ENCODE measurements at regions not wholly inside any gene's neighbourhood (a gene's known extent, or its start where the extent isn't known, plus 50 kb on each side); places are given as distances from the start of the nearest gene placed in this dataset.

- H3K4me1 ChIP-seq: no peaks in the 10 kb centered on the region
- no peaks in the 10 kb centered on the region for H3K27me3 ChIP-seq
- TF ChIP-seq EP300 (IDR thresholded peaks at IDR 0.05) (no peak), CTCF (IDR thresholded peaks at IDR 0.05) (no peak), POLR2A (IDR thresholded peaks at IDR 0.05) (no peak)
- H3K36me3 ChIP-seq: no peaks in the 10 kb centered on the region
- H3K4me3 ChIP-seq: no peak overlapping the region
- DNase-seq (ENCODE audit: low spot score in 2 of 2): no peak
- no peak overlapping the region for H3K27ac ChIP-seq
- peaks cover 0 to 7% (median 0%) of the 10 kb centered on the region in 4 donors for H3K9me3 ChIP-seq
These were observed 1426.6 kb upstream of the PRR20A start for GRCh38 chr13:55714120-55714519.

GRCh38 chr13:55727683-55728082 is 1413.0 kb upstream of the PRR20A start:
- 78 to 85% methylated on average over 5 of the region's 5 CpGs for WGBS, 2 donors
- no peaks in the 10 kb centered on the region for H3K4me1 ChIP-seq
- no peak overlapping the region for H3K4me3 ChIP-seq
- H3K27me3 ChIP-seq: no peaks in the 10 kb centered on the region
- no peak overlapping the region for H3K27ac ChIP-seq
- H3K36me3 ChIP-seq: no peaks in the 10 kb centered on the region
- H3K9me3 ChIP-seq: no peaks in the 10 kb centered on the region
- TF ChIP-seq POLR2A (IDR thresholded peaks at IDR 0.05): no peak
- TF ChIP-seq EP300 (IDR thresholded peaks at IDR 0.05): no peak
- no peak for TF ChIP-seq CTCF (IDR thresholded peaks at IDR 0.05)
- DNase-seq (ENCODE audit: low spot score in 2 of 2): no peak

GRCh38 chr13:55728247-55728646 is 1412.5 kb upstream of the PRR20A start:
- no peak overlapping the region for H3K4me3 ChIP-seq
- H3K27ac ChIP-seq: no peak overlapping the region
- H3K9me3 ChIP-seq: no peaks in the 10 kb centered on the region
- WGBS, 2 donors: 67 to 76% methylated on average over 2 of the region's 2 CpGs
- no peaks in the 10 kb centered on the region for H3K36me3 ChIP-seq
- TF ChIP-seq POLR2A (IDR thresholded peaks at IDR 0.05) (no peak), CTCF (IDR thresholded peaks at IDR 0.05) (no peak), EP300 (IDR thresholded peaks at IDR 0.05) (no peak)
- H3K4me1 ChIP-seq: no peaks in the 10 kb centered on the region
- no peak for DNase-seq (ENCODE audit: low spot score in 2 of 2)
- H3K27me3 ChIP-seq: no peaks in the 10 kb centered on the region

- no peak for DNase-seq (ENCODE audit: low spot score in 2 of 2)
- Histone ChIP-seq H3K27me3 (no peaks in the 10 kb centered on the region), H3K4me3 (no peak overlapping the region), H3K9me3 (no peaks in the 10 kb centered on the region), H3K27ac (no peak overlapping the region), H3K36me3 (no peaks in the 10 kb centered on the region), H3K4me1 (no peaks in the 10 kb centered on the region)
- TF ChIP-seq POLR2A (IDR thresholded peaks at IDR 0.05) (no peak), CTCF (IDR thresholded peaks at IDR 0.05) (no peak), EP300 (IDR thresholded peaks at IDR 0.05) (no peak)
- WGBS, 2 donors: 54 to 60% methylated on average over 2 of the region's 2 CpGs
These were observed 1394.9 kb upstream of the PRR20A start for GRCh38 chr13:55745828-55746227.

- TF ChIP-seq EP300 (IDR thresholded peaks at IDR 0.05): no peak
- Histone ChIP-seq H3K4me1 (no peaks in the 10 kb centered on the region), H3K36me3 (no peaks in the 10 kb centered on the region), H3K4me3 (no peak overlapping the region), H3K9me3 (no peaks in the 10 kb centered on the region), H3K27ac (no peak overlapping the region), H3K27me3 (no peaks in the 10 kb centered on the region)
- DNase-seq (ENCODE audit: low spot score in 2 of 2): no peak
- 67 to 71% methylated on average over 3 of the region's 3 CpGs for WGBS, 2 donors
These were observed 1378.7 kb upstream of the PRR20A start for GRCh38 chr13:55761986-55762385.

GRCh38 chr13:55777612-55778011 is 1363.1 kb upstream of the PRR20A start:
- H3K27ac ChIP-seq: no peak overlapping the region
- no peaks in the 10 kb centered on the region for H3K9me3 ChIP-seq
- WGBS, 2 donors: 86 to 96% methylated on average over 2 of the region's 2 CpGs
- TF ChIP-seq POLR2A (IDR thresholded peaks at IDR 0.05) (no peak), CTCF (IDR thresholded peaks at IDR 0.05) (no peak), EP300 (IDR thresholded peaks at IDR 0.05) (no peak)
- H3K4me1 ChIP-seq: no peaks in the 10 kb centered on the region
- H3K36me3 ChIP-seq: no peaks in the 10 kb centered on the region
- DNase-seq (ENCODE audit: low spot score in 2 of 2): no peak
- no peaks in the 10 kb centered on the region for H3K27me3 ChIP-seq
- no peak overlapping the region for H3K4me3 ChIP-seq

Measured in tibial nerve (tissue), 4 donors.